Endodermal cell (in vitro differentiated cells): ENCODE measurements at regions not wholly inside any gene's neighbourhood (a gene's known extent, or its start where the extent isn't known, plus 50 kb on each side); places are given as distances from the start of the nearest gene placed in this dataset.
"Not testable (repeated sequence)": the region's sequence is repeated elsewhere in the genome, so short reads cannot be mapped to it uniquely, and the experiment has no call there.

Experiments
- DNase-seq: peaks from one replicate; pipeline ENCODE4 v3.0.0-alpha.2; 2017
- H3K27ac ChIP-seq: 2 replicates; pipeline ENCODE4 v1.5.1; 2013; ENCODE audit warnings: mild to moderate bottlenecking, low read depth, low read length, moderate library complexity
- H3K27me3 ChIP-seq: 2 replicates; pipeline ENCODE4 v1.6.1; 2013; ENCODE audit warnings: mild to moderate bottlenecking, low read length, moderate library complexity; ENCODE audit not compliant: insufficient read depth, control insufficient read depth, poor library complexity, severe bottlenecking
- H3K36me3 ChIP-seq: 2 replicates; pipeline ENCODE4 v1.7.0; 2013; ENCODE audit warnings: mild to moderate bottlenecking, low read length, moderate library complexity; ENCODE audit not compliant: control insufficient read depth, insufficient read depth
- H3K4me1 ChIP-seq: one replicate; pipeline ENCODE4 v1.7.0; 2013; ENCODE audit warnings: low read length; ENCODE audit not compliant: control insufficient read depth, insufficient read depth
- H3K4me3 ChIP-seq: 2 replicates; pipeline ENCODE4 v1.5.1; 2013; ENCODE audit warnings: mild to moderate bottlenecking, low read length, moderate library complexity
- H3K9ac ChIP-seq: 2 replicates; pipeline ENCODE4 v1.6.1; 2013; ENCODE audit warnings: mild to moderate bottlenecking, low read length, moderate library complexity; ENCODE audit not compliant: poor library complexity, severe bottlenecking; ENCODE audit errors: extremely low read depth
- H3K9me3 ChIP-seq: 2 replicates; pipeline ENCODE4 v1.6.1; 2013; ENCODE audit warnings: mild to moderate bottlenecking, low read length, moderate library complexity; ENCODE audit not compliant: control insufficient read depth
- H3K27ac Mint-ChIP-seq: 2 replicates; pipeline ENCODE4 v1.8.0; 2020; ENCODE audit warnings: mixed read lengths
- H3K27me3 Mint-ChIP-seq: 2 replicates; pipeline ENCODE4 v1.8.0; 2021; ENCODE audit warnings: mild to moderate bottlenecking, mixed read lengths; ENCODE audit not compliant: insufficient read depth
- H3K36me3 Mint-ChIP-seq: 2 replicates; pipeline ENCODE4 v1.8.0; 2020; ENCODE audit warnings: low read depth, mixed read lengths
- H3K4me1 Mint-ChIP-seq: 2 replicates; pipeline ENCODE4 v1.8.0; 2020; ENCODE audit warnings: mixed read lengths
- H3K4me3 Mint-ChIP-seq: 2 replicates; pipeline ENCODE4 v1.8.0; 2020; ENCODE audit warnings: mild to moderate bottlenecking, moderate library complexity, mixed read lengths
- H3K9me3 Mint-ChIP-seq: 2 replicates; pipeline ENCODE4 v1.8.0; 2020; ENCODE audit warnings: mild to moderate bottlenecking, mixed read lengths
- WGBS, 2 experiments: methylation state at CpG; one replicate each; pipeline versions ENCODE4 v1.1.5 to v1.1.7; 2013; ENCODE audit warnings: missing lambda C conversion rate in 2 of 2, mixed read lengths in 1 of 2; ENCODE audit not compliant: insufficient coverage in 1 of 2, insufficient read length in 1 of 2; 5-methylcytosine and 5-hydroxymethylcytosine counted together
- TF ChIP-seq, protein P1 (sequence below): fragments of 200-600 bp; sonication (generic); conservative IDR thresholded peaks from 2 replicates; pipeline ENCODE4 v1.5.0; 2021; ENCODE audit warnings: antibody characterized with exemption, mild to moderate bottlenecking

DNA sequence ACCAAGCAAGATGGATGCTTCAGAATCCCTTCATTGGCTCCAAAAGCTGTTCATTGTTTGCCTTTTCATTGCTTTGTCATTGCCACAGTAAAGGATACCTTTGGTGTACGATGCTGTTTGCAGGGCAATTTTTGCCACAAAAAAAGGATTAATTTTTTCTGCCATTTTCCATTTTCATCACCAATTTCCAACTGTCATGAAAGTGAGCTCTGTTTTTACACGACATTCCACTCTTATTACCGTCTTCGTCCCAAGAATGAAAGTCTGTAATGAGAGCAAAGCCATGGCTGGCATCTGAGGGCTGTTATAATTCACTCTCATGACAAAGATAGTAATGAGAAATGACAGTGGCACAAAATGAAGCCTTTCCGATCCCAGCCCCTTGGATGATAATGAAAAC, 272.7 kb upstream of the DCN start:
- TF ChIP-seq, protein P1, sequence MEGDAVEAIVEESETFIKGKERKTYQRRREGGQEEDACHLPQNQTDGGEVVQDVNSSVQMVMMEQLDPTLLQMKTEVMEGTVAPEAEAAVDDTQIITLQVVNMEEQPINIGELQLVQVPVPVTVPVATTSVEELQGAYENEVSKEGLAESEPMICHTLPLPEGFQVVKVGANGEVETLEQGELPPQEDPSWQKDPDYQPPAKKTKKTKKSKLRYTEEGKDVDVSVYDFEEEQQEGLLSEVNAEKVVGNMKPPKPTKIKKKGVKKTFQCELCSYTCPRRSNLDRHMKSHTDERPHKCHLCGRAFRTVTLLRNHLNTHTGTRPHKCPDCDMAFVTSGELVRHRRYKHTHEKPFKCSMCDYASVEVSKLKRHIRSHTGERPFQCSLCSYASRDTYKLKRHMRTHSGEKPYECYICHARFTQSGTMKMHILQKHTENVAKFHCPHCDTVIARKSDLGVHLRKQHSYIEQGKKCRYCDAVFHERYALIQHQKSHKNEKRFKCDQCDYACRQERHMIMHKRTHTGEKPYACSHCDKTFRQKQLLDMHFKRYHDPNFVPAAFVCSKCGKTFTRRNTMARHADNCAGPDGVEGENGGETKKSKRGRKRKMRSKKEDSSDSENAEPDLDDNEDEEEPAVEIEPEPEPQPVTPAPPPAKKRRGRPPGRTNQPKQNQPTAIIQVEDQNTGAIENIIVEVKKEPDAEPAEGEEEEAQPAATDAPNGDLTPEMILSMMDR: no peak
- Histone ChIP-seq H3K9me3 (no peaks in the 10 kb centered on the region), H3K27ac (no peak overlapping the region), H3K36me3 (no peaks in the 10 kb centered on the region), H3K27me3 (no peaks in the 10 kb centered on the region), H3K4me1 (no peaks in the 10 kb centered on the region), H3K4me3 (no peak overlapping the region), H3K9ac (no peak overlapping the region)
- no peak for DNase-seq
- no peak overlapping the region for H3K4me3 Mint-ChIP-seq
- no peaks in the 10 kb centered on the region for H3K27me3 Mint-ChIP-seq
- no peaks in the 10 kb centered on the region for H3K36me3 Mint-ChIP-seq
- peaks cover 7% of the 10 kb centered on the region for H3K9me3 Mint-ChIP-seq
- H3K27ac Mint-ChIP-seq: no peak overlapping the region
- no peaks in the 10 kb centered on the region for H3K4me1 Mint-ChIP-seq
- 76 to 80% methylated on average over 5 of the region's 5 CpGs for WGBS, 2 experiments

DNA sequence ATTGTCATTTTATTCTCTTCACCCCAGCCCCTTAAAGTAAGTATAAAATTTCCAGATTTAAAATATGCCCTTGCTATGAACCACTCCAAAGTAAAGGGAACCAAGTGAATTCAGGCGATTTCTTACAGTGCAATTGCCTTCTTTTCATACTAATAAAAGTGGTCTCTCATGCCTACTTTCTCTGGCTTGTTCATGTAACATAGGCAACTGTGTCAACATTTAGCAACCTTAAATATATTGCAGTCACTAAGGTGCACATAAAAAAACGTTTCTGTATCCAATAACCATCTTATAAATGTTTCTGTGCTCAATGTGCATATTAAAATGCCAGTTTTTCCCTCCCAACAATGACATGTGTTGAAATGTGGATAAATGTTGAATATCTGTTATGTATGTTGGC, 271.6 kb upstream of the DCN start:
- no peaks in the 10 kb centered on the region for H3K4me1 Mint-ChIP-seq
- 73 to 77% methylated on average over 1 to 2 of the region's 2 CpGs for WGBS, 2 experiments
- H3K9me3 Mint-ChIP-seq: peaks cover 7% of the 10 kb centered on the region
- H3K36me3 Mint-ChIP-seq: no peaks in the 10 kb centered on the region
- H3K36me3 ChIP-seq: no peaks in the 10 kb centered on the region
- no peak for DNase-seq
- H3K27me3 ChIP-seq: no peaks in the 10 kb centered on the region
- H3K27ac ChIP-seq: no peak overlapping the region
- no peaks in the 10 kb centered on the region for H3K27me3 Mint-ChIP-seq
- no peak overlapping the region for H3K4me3 ChIP-seq
- no peaks in the 10 kb centered on the region for H3K9me3 ChIP-seq
- no peak overlapping the region for H3K4me3 Mint-ChIP-seq
- no peak overlapping the region for H3K27ac Mint-ChIP-seq
- no peak overlapping the region for H3K9ac ChIP-seq
- TF ChIP-seq, protein P1: no peak
- no peaks in the 10 kb centered on the region for H3K4me1 ChIP-seq

DNA sequence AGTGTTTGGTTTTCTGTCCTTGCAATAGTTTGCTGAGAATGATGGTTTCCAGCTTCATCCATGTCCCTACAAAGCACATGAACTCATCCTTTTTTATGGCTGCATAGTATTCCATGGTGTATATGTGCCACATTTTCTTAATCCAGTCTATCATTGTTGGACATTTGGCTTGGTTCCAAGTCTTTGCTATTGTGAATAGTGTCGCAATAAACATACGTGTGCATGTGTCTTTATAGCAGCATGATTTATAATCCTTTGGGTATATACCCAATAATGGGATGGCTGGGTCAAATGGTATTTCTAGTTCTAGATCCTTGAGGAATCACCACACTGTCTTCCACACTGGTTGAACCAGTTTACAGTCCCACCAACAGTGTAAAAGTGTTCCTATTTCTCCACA, 269.8 kb upstream of the DCN start:
- not testable (repeated sequence) for H3K27me3 ChIP-seq, H3K36me3 Mint-ChIP-seq, H3K4me1 Mint-ChIP-seq, H3K27me3 Mint-ChIP-seq, H3K4me3 ChIP-seq, H3K36me3 ChIP-seq, H3K27ac ChIP-seq, DNase-seq, H3K9ac ChIP-seq, H3K9me3 Mint-ChIP-seq, H3K9me3 ChIP-seq, H3K27ac Mint-ChIP-seq, H3K4me1 ChIP-seq, H3K4me3 Mint-ChIP-seq
- WGBS, 2 experiments: no CpG with 5 or more reads among the region's 2 CpGs
